VCaP (cell line): ENCODE measurements at regions not wholly inside any gene's neighbourhood (a gene's known extent, or its start where the extent isn't known, plus 50 kb on each side); places are given as distances from the start of the nearest gene placed in this dataset.
"Not testable (repeated sequence)": the region's sequence is repeated elsewhere in the genome, so short reads cannot be mapped to it uniquely, and the experiment has no call there.

ENCODE experiments used
- H3K27ac ChIP-seq: fragments of 450-650 bp; 2 replicates; pipeline ENCODE4 v1.5.1; 2017
- CTCF ChIP-seq: fragments of 450-650 bp; conservative IDR thresholded peaks from 2 replicates; pipeline ENCODE4 v1.5.1; 2017; ENCODE audit warnings: mild to moderate bottlenecking, moderate library complexity

- no peak overlapping the region for H3K27ac ChIP-seq
These were observed 341.8 kb upstream of the GJE1 start for GRCh38 chr6:141790921-141791320.

GRCh38 chr6:141788096-141788495, 344.6 kb upstream of the GJE1 start:
- TF ChIP-seq CTCF, result no peak

More at GRCh38 chr6:141790921-141791320, 341.8 kb upstream of the GJE1 start:
- TF ChIP-seq CTCF, result no peak

GRCh38 chr6:141783585-141783984, 349.1 kb upstream of the GJE1 start:
- H3K27ac ChIP-seq, result no peak overlapping the region
- TF ChIP-seq CTCF, result no peak

More at GRCh38 chr6:141788096-141788495, 344.6 kb upstream of the GJE1 start:
- H3K27ac ChIP-seq, result no peak overlapping the region

- no peak for TF ChIP-seq CTCF
- no peak overlapping the region for H3K27ac ChIP-seq
These were observed 352.4 kb upstream of the GJE1 start for GRCh38 chr6:141780296-141780695.

- no peak overlapping the region for H3K27ac ChIP-seq
- no peak for TF ChIP-seq CTCF
These were observed 368.3 kb upstream of the GJE1 start for GRCh38 chr6:141764388-141764787.

- TF ChIP-seq CTCF, result no peak
- no peak overlapping the region for H3K27ac ChIP-seq
These were observed 374.3 kb upstream of the GJE1 start for GRCh38 chr6:141758430-141758829.

- no peak for TF ChIP-seq CTCF
- H3K27ac ChIP-seq, result no peak overlapping the region
These were observed 379.5 kb upstream of the GJE1 start for GRCh38 chr6:141753180-141753579.

- H3K27ac ChIP-seq, result no peak overlapping the region
- no peak for TF ChIP-seq CTCF
These were observed 380.0 kb upstream of the GJE1 start for GRCh38 chr6:141752677-141753076.

- H3K27ac ChIP-seq, result not testable (repeated sequence)
These were observed 386.4 kb upstream of the GJE1 start for GRCh38 chr6:141746324-141746723.
